IMR-90 (cell line): ENCODE measurements at regions not wholly inside any gene's neighbourhood (a gene's known extent, or its start where the extent isn't known, plus 50 kb on each side); places are given as distances from the start of the nearest gene placed in this dataset.

ENCODE experiments used
- ATAC-seq: fragments of 200-7000 bp; cut with Tn5 transposase; 2 replicates; pipeline ENCODE4 v1.9.1; 2020; ENCODE audit warnings: low read depth, mild to moderate bottlenecking, moderate library complexity
- BruUV-seq: library from RNA; stranded (reverse); fragments of 400-500 nt; replicated peaks from 2 replicates; lab custom pipeline; 2021; lab: Mats Ljungman, UMichigan
- CTCF ChIA-PET: fragments of 300-600 bp; formaldehyde crosslinking; extraction: SDS; loops from one replicate; lab custom pipeline; 2021; ENCODE audit warnings: antibody characterized with exemption; lab: Yijun Ruan, JAX
- POLR2A ChIA-PET: fragments of 300-600 bp; sonication (Branson Sonifier 250); formaldehyde crosslinking; loops from one replicate; lab custom pipeline; 2022; ENCODE audit warnings: antibody characterized with exemption; ENCODE audit not compliant: unreplicated experiment; lab: Charles Lee
- DNase-seq: peaks from one replicate; pipeline ENCODE4 v3.0.0; 2013
- H2AFZ ChIP-seq: replicated peaks from 2 replicates; pipeline ENCODE3; 2013; ENCODE audit warnings: low read length, mild to moderate bottlenecking; ENCODE audit not compliant: poor library complexity
- H2AK5ac ChIP-seq: 2 replicates; pipeline ENCODE4 v1.6.1; 2013; ENCODE audit warnings: low read depth, low read length, inconsistent platforms
- H2AK9ac ChIP-seq: replicated peaks from 2 replicates; pipeline ENCODE3; 2013; ENCODE audit warnings: mild to moderate bottlenecking, low read depth, low read length, moderate library complexity; ENCODE audit not compliant: poor library complexity
- H2BK120ac ChIP-seq: 2 replicates; pipeline ENCODE4 v1.6.1; 2013; ENCODE audit warnings: low read depth, low read length, inconsistent platforms
- H2BK15ac ChIP-seq: 3 replicates; pipeline ENCODE4 v1.6.1; 2013; ENCODE audit warnings: low read depth, low read length, inconsistent platforms
- H2BK20ac ChIP-seq: 2 replicates; pipeline ENCODE4 v1.6.1; 2013; ENCODE audit warnings: low read depth, mild to moderate bottlenecking, inconsistent platforms, low read length, moderate library complexity
- H2BK5ac ChIP-seq: 2 replicates; pipeline ENCODE4 v1.6.1; 2013; ENCODE audit warnings: mild to moderate bottlenecking, low read depth, low read length, inconsistent platforms; ENCODE audit not compliant: poor library complexity, severe bottlenecking
- H3K14ac ChIP-seq: replicated peaks from 2 replicates; pipeline ENCODE4 v1.6.1; 2013; ENCODE audit warnings: low read depth, low read length, inconsistent platforms
- H3K18ac ChIP-seq: 2 replicates; pipeline ENCODE4 v1.6.1; 2013; ENCODE audit warnings: low read depth, low read length, control low read depth
- H3K23ac ChIP-seq: 2 replicates; pipeline ENCODE4 v1.6.1; 2013; ENCODE audit warnings: low read depth, low read length, inconsistent platforms
- H3K27ac ChIP-seq: 2 replicates; pipeline ENCODE4 v1.5.1; 2013; ENCODE audit warnings: mild to moderate bottlenecking, control low read depth, low read length; ENCODE audit not compliant: insufficient read depth
- H3K27me3 ChIP-seq: 2 replicates; pipeline ENCODE4 v1.6.1; 2013; ENCODE audit warnings: low read length; ENCODE audit not compliant: control insufficient read depth, insufficient read depth
- H3K36me3 ChIP-seq: 2 replicates; pipeline ENCODE4 v1.6.1; 2013; ENCODE audit warnings: low read length, mixed read lengths; ENCODE audit not compliant: control insufficient read depth, insufficient read depth
- H3K4ac ChIP-seq: 2 replicates; pipeline ENCODE4 v1.6.1; 2013; ENCODE audit warnings: low read depth, low read length, inconsistent platforms
- H3K4me1 ChIP-seq: 2 replicates; pipeline ENCODE4 v1.6.1; 2013; ENCODE audit warnings: low read length, mixed read lengths; ENCODE audit not compliant: control insufficient read depth, insufficient read depth
- H3K4me2 ChIP-seq: 2 replicates; pipeline ENCODE4 v1.6.1; 2013; ENCODE audit warnings: low read depth, mild to moderate bottlenecking, control low read depth, low read length, moderate library complexity
- H3K4me3 ChIP-seq: 2 replicates; pipeline ENCODE4 v1.5.1; 2013; ENCODE audit warnings: low read depth, mild to moderate bottlenecking, control low read depth, low read length, moderate library complexity; ENCODE audit not compliant: insufficient read depth
- H3K56ac ChIP-seq: 2 replicates; pipeline ENCODE4 v1.6.1; 2013; ENCODE audit warnings: low read length, inconsistent platforms; ENCODE audit not compliant: insufficient read depth; ENCODE audit errors: extremely low read depth
- H3K79me1 ChIP-seq, 2 experiments: 2 replicates each; pipeline ENCODE4 v1.6.1; 2013; ENCODE audit warnings: low read length in 2 of 2, inconsistent platforms in 1 of 2, low read depth in 1 of 2
- H3K9ac ChIP-seq: 2 replicates; pipeline ENCODE4 v1.6.1; 2013; ENCODE audit warnings: low read depth, low read length, control low read depth
- H3K9me1 ChIP-seq: 2 replicates; pipeline ENCODE4 v1.6.1; 2013; ENCODE audit warnings: low read length, inconsistent platforms; ENCODE audit not compliant: insufficient read depth
- H3K9me3 ChIP-seq: 2 replicates; pipeline ENCODE4 v1.6.1; 2013; ENCODE audit warnings: low read length; ENCODE audit not compliant: control insufficient read depth, insufficient read depth
- H4K20me1 ChIP-seq: 2 replicates; pipeline ENCODE4 v1.6.1; 2013; ENCODE audit warnings: low read length, inconsistent platforms; ENCODE audit not compliant: insufficient read depth
- H4K5ac ChIP-seq: 2 replicates; pipeline ENCODE4 v1.6.1; 2013; ENCODE audit warnings: mild to moderate bottlenecking, low read depth, low read length, control low read depth
- H4K8ac ChIP-seq, 2 experiments: 2 replicates each; pipeline ENCODE4 v1.6.1; 2013; ENCODE audit warnings: low read depth in 2 of 2, low read length in 2 of 2, control low read depth in 1 of 2, inconsistent platforms in 1 of 2
- H4K91ac ChIP-seq: 2 replicates; pipeline ENCODE4 v1.6.1; 2013; ENCODE audit warnings: low read depth, low read length, inconsistent platforms; ENCODE audit not compliant: insufficient read depth
- BHLHE40 ChIP-seq: fragments of 150-350 bp; IDR thresholded peaks from 2 replicates; pipeline ENCODE4 v1.6.1; 2016; ENCODE audit warnings: mild to moderate bottlenecking, low read depth, low read length
- CEBPB ChIP-seq: IDR thresholded peaks from 2 replicates; pipeline ENCODE4 v1.6.1; 2012; ENCODE audit warnings: low read depth, low read length, improper control_type of control experiment
- CHD1 ChIP-seq: IDR thresholded peaks from 2 replicates; pipeline ENCODE4 v1.6.1; 2012; ENCODE audit warnings: low read depth, low read length, improper control_type of control experiment
- MAFK ChIP-seq: IDR thresholded peaks from 2 replicates; pipeline ENCODE4 v1.6.1; 2012; ENCODE audit warnings: low read depth, low read length, improper control_type of control experiment
- SMC3 ChIP-seq: fragments of 150-350 bp; IDR thresholded peaks from 2 replicates; pipeline ENCODE4 v1.6.1; 2016; ENCODE audit warnings: low read depth, mild to moderate bottlenecking, antibody characterized with exemption, low read length, moderate library complexity
- WGBS, 2 experiments: methylation state at CpG; one replicate each; pipeline versions ENCODE4 v1.1.5 to v1.1.7; 2013; ENCODE audit warnings: missing lambda C conversion rate in 2 of 2; ENCODE audit not compliant: insufficient read length in 1 of 2; ENCODE audit errors: extremely low coverage in 2 of 2; 5-methylcytosine and 5-hydroxymethylcytosine counted together
- dilution Hi-C: fragments of 300-500 bp; cut with HindIII; formaldehyde crosslinking; loops from one replicate; pipeline ENCODE4 v1.14.3; 2018; ENCODE audit warnings: low sequenced_read_pairs; ENCODE audit not compliant: unreplicated experiment
- in situ Hi-C: fragments of 300-500 bp; cut with MboI; formaldehyde crosslinking; loops from 3 replicates; pipeline ENCODE4 v1.14.3; 2019; ENCODE audit warnings: low sequenced_read_pairs, inconsistent platforms, mixed read lengths
- intact Hi-C: fragments of 100-400 bp; cut with micrococcal nuclease; formaldehyde crosslinking; loops from 2 replicates; pipeline ENCODE4 v1.10.0; 2022
- TF ChIP-seq, protein P1 (sequence below): fragments of 150-350 bp; IDR thresholded peaks from 2 replicates; pipeline ENCODE4 v1.6.1; 2016; ENCODE audit warnings: low read depth, mild to moderate bottlenecking, low read length, moderate library complexity, borderline replicate concordance
- TF ChIP-seq, protein P2 (sequence below): fragments of 150-350 bp; IDR thresholded peaks from 2 replicates; pipeline ENCODE4 v1.6.1; 2017; ENCODE audit warnings: mild to moderate bottlenecking, antibody characterized with exemption, low read length, low read depth
- TF ChIP-seq, protein P3 (sequence below): conservative IDR thresholded peaks from 2 replicates; pipeline ENCODE4 v1.5.1; 2012; ENCODE audit warnings: mild to moderate bottlenecking, low read depth, low read length, improper control_type of control experiment

DNA sequence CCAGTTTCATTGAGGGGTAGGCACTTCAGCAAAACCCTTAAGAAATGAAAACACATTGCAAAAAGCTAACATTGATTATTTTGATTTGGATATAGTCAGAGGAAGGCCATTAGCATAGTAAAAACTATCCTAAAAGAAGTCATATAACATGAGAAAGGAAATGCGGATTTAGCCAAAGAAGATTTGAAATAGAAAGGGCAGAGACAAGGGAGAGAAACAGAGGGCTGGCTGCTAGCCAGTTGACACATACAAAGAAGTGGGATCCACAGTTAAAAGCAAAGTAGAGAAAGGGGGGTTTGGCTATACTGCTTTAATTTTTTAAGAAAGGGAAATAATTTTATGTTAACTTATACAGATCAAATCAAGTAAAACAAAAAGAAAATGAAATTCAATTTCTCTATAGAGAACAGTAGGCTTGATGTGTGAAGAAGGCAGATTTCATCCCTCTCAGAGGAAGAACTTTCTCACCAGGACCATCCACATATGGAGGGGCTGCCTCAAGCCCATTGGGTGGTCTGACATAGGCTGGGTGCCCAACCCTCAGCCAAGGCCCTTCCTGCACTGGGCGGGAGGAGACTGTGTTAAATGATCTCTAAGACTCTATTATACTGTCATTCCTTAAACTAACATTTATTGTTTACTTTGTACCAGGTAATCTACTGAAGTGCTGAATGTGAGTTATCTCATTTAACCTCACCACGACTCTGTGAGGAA is 420.3 kb downstream of the CCDC91 start:
- no peak overlapping the region for H2BK20ac ChIP-seq
- H3K18ac ChIP-seq: peak overlapping the region; percentile 74
- no CpG with 5 or more reads among the region's 3 CpGs for WGBS, 2 experiments
- H2BK120ac ChIP-seq: peak overlapping the region; percentile 22; the same call in 1 of the 2 replicates
- no peak overlapping the region for H2AFZ ChIP-seq
- peaks cover 7% of the 10 kb centered on the region for H3K4me1 ChIP-seq
- no TSS peak for BruUV-seq
- peak overlapping the region; percentile 52; the same call in 1 of the 2 replicates for H2AK5ac ChIP-seq
- no peaks in the 10 kb centered on the region; the same call in 1 of the 2 replicates for H3K27me3 ChIP-seq
- H3K27ac ChIP-seq: peak overlapping the region; percentile 76; the same call in 1 of the 2 replicates
- H3K56ac ChIP-seq: no peak overlapping the region
- no peak for TF ChIP-seq CEBPB
- no peak for TF ChIP-seq SMC3
- TF ChIP-seq CHD1: no peak
- TF ChIP-seq BHLHE40: no peak
- TF ChIP-seq, protein P1, sequence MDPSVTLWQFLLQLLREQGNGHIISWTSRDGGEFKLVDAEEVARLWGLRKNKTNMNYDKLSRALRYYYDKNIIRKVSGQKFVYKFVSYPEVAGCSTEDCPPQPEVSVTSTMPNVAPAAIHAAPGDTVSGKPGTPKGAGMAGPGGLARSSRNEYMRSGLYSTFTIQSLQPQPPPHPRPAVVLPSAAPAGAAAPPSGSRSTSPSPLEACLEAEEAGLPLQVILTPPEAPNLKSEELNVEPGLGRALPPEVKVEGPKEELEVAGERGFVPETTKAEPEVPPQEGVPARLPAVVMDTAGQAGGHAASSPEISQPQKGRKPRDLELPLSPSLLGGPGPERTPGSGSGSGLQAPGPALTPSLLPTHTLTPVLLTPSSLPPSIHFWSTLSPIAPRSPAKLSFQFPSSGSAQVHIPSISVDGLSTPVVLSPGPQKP: no peak
- TF ChIP-seq, protein P2, sequence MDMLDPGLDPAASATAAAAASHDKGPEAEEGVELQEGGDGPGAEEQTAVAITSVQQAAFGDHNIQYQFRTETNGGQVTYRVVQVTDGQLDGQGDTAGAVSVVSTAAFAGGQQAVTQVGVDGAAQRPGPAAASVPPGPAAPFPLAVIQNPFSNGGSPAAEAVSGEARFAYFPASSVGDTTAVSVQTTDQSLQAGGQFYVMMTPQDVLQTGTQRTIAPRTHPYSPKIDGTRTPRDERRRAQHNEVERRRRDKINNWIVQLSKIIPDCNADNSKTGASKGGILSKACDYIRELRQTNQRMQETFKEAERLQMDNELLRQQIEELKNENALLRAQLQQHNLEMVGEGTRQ: no peak
- TF ChIP-seq MAFK: no peak
- TF ChIP-seq, protein P3, sequence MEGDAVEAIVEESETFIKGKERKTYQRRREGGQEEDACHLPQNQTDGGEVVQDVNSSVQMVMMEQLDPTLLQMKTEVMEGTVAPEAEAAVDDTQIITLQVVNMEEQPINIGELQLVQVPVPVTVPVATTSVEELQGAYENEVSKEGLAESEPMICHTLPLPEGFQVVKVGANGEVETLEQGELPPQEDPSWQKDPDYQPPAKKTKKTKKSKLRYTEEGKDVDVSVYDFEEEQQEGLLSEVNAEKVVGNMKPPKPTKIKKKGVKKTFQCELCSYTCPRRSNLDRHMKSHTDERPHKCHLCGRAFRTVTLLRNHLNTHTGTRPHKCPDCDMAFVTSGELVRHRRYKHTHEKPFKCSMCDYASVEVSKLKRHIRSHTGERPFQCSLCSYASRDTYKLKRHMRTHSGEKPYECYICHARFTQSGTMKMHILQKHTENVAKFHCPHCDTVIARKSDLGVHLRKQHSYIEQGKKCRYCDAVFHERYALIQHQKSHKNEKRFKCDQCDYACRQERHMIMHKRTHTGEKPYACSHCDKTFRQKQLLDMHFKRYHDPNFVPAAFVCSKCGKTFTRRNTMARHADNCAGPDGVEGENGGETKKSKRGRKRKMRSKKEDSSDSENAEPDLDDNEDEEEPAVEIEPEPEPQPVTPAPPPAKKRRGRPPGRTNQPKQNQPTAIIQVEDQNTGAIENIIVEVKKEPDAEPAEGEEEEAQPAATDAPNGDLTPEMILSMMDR: no peak
- ChIA-PET CTCF (no interaction called here), POLR2A (no interaction called here)
- no peak overlapping the region for H2BK15ac ChIP-seq
- H3K79me1 ChIP-seq: no peaks in the 10 kb centered on the region
- H4K5ac ChIP-seq: no peak overlapping the region
- 0 out of 2 replicates have a peak overlapping the region, but pooled peaks have one; percentile 28 for H3K4ac ChIP-seq
- 0 out of 2 replicates have a peak, but pooled peaks cover 5% of the 10 kb centered on the region for H3K9me1 ChIP-seq
- no peak overlapping the region for H4K91ac ChIP-seq
- no peak overlapping the region for H3K14ac ChIP-seq
- H2AK9ac ChIP-seq: no peak overlapping the region
- H2BK5ac ChIP-seq: peak overlapping the region; percentile 37
- H3K4me3 ChIP-seq: no peak overlapping the region
- H4K20me1 ChIP-seq: no peaks in the 10 kb centered on the region
- H3K4me2 ChIP-seq: peak overlapping the region; percentile 30; the same call in 1 of the 2 replicates
- dilution Hi-C loops: no loop called here
- intact Hi-C loops: no loop called here
- DNase-seq (no peak), ATAC-seq (no peak; the same call in 1 of the 2 replicates)
- peaks cover 11% of the 10 kb centered on the region for H3K9me3 ChIP-seq
- H3K23ac ChIP-seq: no peak overlapping the region
- H4K8ac ChIP-seq: peak overlapping the region in 1 of 2 experiments; percentile 48; a peak in 1 of 4 replicates
- in situ Hi-C loops: no loop called here
- no peak overlapping the region for H3K9ac ChIP-seq
- H3K36me3 ChIP-seq: no peaks in the 10 kb centered on the region
